Body of pancreas (tissue), 4 donors: ENCODE measurements at regions not wholly inside any gene's neighbourhood (a gene's known extent, or its start where the extent isn't known, plus 50 kb on each side); places are given as distances from the start of the nearest gene placed in this dataset.

Experiments
- ATAC-seq: fragments of 150-250 bp; one replicate; pipeline ENCODE4 v1.9.1; 2016
- DNase-seq, 4 donors: peaks; one replicate each; pipeline ENCODE4 v3.0.0-alpha.2; 2019
- H3K27ac ChIP-seq, 4 donors: fragments of 200-600 bp; sonication (generic); 1 replicate in 3 of 4; 2 replicates in 1 of 4; pipeline versions ENCODE4 v1.5.1 to v1.6.1; 2016 to 2019; ENCODE audit warnings: mild to moderate bottlenecking in 1 of 4, mixed read lengths in 1 of 4, moderate library complexity in 1 of 4
- H3K27me3 ChIP-seq, 2 donors: fragments of 200-600 bp; sonication (generic); one replicate each; pipeline ENCODE4 v1.6.0; 2016; ENCODE audit warnings: mild to moderate bottlenecking in 1 of 2
- H3K36me3 ChIP-seq, 2 donors: fragments of 200-600 bp; sonication (generic); replicated peaks in 1 of 2; 2 replicates each; pipeline ENCODE4 v1.5.1; 2016; ENCODE audit warnings: low read depth in 2 of 2; ENCODE audit not compliant: insufficient read depth in 1 of 2
- H3K4me1 ChIP-seq: fragments of 200-600 bp; sonication (generic); one replicate; pipeline ENCODE4 v1.6.0; 2016
- H3K4me3 ChIP-seq, 2 donors: fragments of 200-600 bp; sonication (generic); 1 replicate in 1 of 2; 2 replicates in 1 of 2; pipeline ENCODE4 v1.5.1; 2016 to 2019
- H3K9me3 ChIP-seq, 3 donors: fragments of 200-600 bp; sonication (generic); 1 replicate in 2 of 3; 2 replicates in 1 of 3; pipeline ENCODE4 v1.5.1; 2016
- POLR2A ChIP-seq, 3 donors: fragments of 450-650 bp; IDR thresholded peaks; one replicate each; pipeline ENCODE4 v1.6.1; 2016; ENCODE audit warnings: antibody characterized with exemption in 3 of 3, mild to moderate bottlenecking in 2 of 3
- WGBS, 2 donors: methylation state at CpG; one replicate each; pipeline ENCODE4 v1.1.5; 2017; 5-methylcytosine and 5-hydroxymethylcytosine counted together
- intact Hi-C: fragments of 100-400 bp; cut with DNase I; formaldehyde crosslinking; loops from one replicate; pipeline ENCODE4 v1.15.1; 2023
- TF ChIP-seq, protein P1 (sequence below), 7 experiments: fragments of 450-650 bp in 4 of 7; fragments of 200-600 bp in 3 of 7; sonication (generic) in 3 of 7; IDR thresholded peaks; one replicate each; pipeline ENCODE4 v1.5.1; 2016 to 2019; ENCODE audit warnings: antibody characterized with exemption in 7 of 7

DNA sequence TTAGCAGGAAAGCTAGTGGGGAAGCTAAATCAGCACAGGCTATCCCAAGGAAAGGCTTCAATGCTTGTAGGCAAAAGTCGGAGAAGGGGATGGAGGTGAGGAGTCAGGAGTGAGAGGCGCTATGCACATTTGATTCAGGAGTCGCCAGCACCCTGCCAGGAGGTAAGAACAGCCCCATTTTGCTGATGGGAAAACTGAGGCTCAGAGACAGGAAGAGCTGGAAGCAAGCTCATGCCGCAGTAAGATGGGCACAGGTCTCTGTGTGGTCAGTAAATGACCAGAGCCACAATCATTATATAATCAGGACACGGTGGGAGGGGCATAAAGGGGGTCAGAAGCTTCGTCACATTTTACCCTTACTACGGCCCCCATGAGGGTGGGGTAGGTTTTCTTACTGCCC, 504.4 kb downstream of the MN1 start:
- DNase-seq = no peak
- no peak for TF ChIP-seq POLR2A (IDR thresholded peaks at IDR 0.05)
- TF ChIP-seq, protein P1, sequence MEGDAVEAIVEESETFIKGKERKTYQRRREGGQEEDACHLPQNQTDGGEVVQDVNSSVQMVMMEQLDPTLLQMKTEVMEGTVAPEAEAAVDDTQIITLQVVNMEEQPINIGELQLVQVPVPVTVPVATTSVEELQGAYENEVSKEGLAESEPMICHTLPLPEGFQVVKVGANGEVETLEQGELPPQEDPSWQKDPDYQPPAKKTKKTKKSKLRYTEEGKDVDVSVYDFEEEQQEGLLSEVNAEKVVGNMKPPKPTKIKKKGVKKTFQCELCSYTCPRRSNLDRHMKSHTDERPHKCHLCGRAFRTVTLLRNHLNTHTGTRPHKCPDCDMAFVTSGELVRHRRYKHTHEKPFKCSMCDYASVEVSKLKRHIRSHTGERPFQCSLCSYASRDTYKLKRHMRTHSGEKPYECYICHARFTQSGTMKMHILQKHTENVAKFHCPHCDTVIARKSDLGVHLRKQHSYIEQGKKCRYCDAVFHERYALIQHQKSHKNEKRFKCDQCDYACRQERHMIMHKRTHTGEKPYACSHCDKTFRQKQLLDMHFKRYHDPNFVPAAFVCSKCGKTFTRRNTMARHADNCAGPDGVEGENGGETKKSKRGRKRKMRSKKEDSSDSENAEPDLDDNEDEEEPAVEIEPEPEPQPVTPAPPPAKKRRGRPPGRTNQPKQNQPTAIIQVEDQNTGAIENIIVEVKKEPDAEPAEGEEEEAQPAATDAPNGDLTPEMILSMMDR (IDR thresholded peaks at IDR 0.05) = no peak
- intact Hi-C loops = no loop called here
- no peaks in the 10 kb centered on the region for H3K36me3 ChIP-seq
- H3K27ac ChIP-seq = no peak overlapping the region
- no peaks in the 10 kb centered on the region for H3K27me3 ChIP-seq
- H3K4me3 ChIP-seq = no peak overlapping the region
- no peaks in the 10 kb centered on the region for H3K4me1 ChIP-seq
- WGBS, 2 donors = 66 to 69% methylated on average over 7 of the region's 7 CpGs
- ATAC-seq = no peak
- no peaks in the 10 kb centered on the region for H3K9me3 ChIP-seq

DNA sequence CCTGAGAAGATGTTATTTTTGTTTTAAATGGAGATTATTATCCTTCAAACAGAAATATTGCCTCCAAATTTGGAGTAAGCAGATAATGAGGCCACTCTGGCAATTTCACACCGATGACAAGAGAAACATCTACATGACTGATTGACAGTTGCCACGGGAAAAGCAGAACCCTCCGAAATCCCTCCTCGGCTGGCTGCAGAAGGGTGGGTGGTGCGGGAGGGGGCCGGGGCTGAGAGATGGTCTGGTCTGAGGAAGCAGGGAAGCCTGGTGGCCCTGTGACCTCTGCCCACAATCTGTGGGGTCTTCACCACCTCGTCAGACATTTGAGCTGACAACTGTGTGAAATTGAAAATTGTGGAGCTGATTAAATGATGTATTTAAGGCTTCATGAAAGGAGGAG, 503.2 kb downstream of the MN1 start:
- TF ChIP-seq, protein P1 (IDR thresholded peaks at IDR 0.05) = no peak
- no peak for TF ChIP-seq POLR2A (IDR thresholded peaks at IDR 0.05)
- Histone ChIP-seq H3K36me3 (no peaks in the 10 kb centered on the region), H3K9me3 (no peaks in the 10 kb centered on the region), H3K4me1 (no peaks in the 10 kb centered on the region), H3K27ac (no peak overlapping the region), H3K4me3 (no peak overlapping the region), H3K27me3 (no peaks in the 10 kb centered on the region)
- ATAC-seq (no peak), DNase-seq (no peak)
- 28 to 30% methylated on average over 7 of the region's 7 CpGs for WGBS, 2 donors
- intact Hi-C loops = no loop called here

DNA sequence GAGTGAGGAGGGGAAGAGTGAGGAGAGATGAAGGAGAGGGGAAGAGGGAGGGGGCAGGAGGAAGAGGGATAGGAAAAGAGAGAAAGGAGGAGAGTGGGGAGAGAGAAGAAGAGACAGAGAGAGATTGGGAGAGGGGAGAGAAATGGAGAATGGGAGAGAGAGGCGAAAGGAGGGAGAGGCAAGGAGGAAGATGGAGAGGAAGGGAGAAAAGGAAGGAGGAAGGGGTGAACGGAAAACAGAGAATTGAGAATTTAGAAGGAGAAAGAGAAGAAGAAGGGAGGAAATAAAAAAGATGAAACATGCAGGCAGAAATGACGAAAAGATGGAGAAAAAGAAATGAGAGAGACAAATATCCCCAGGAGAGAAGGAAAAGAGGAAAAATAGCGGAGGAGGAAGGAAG, 502.8 kb downstream of the MN1 start:
- WGBS, 2 donors = 48 to 58% methylated on average over 4 of the region's 4 CpGs
- no peaks in the 10 kb centered on the region for H3K36me3 ChIP-seq
- no peak for TF ChIP-seq POLR2A (IDR thresholded peaks at IDR 0.05)
- TF ChIP-seq, protein P1 (IDR thresholded peaks at IDR 0.05) = no peak
- no peak overlapping the region for H3K27ac ChIP-seq
- ATAC-seq (no peak), DNase-seq (no peak)
- no peaks in the 10 kb centered on the region for H3K27me3 ChIP-seq
- H3K9me3 ChIP-seq = no peaks in the 10 kb centered on the region
- no peak overlapping the region for H3K4me3 ChIP-seq
- H3K4me1 ChIP-seq = no peaks in the 10 kb centered on the region
- intact Hi-C loops = no loop called here

DNA sequence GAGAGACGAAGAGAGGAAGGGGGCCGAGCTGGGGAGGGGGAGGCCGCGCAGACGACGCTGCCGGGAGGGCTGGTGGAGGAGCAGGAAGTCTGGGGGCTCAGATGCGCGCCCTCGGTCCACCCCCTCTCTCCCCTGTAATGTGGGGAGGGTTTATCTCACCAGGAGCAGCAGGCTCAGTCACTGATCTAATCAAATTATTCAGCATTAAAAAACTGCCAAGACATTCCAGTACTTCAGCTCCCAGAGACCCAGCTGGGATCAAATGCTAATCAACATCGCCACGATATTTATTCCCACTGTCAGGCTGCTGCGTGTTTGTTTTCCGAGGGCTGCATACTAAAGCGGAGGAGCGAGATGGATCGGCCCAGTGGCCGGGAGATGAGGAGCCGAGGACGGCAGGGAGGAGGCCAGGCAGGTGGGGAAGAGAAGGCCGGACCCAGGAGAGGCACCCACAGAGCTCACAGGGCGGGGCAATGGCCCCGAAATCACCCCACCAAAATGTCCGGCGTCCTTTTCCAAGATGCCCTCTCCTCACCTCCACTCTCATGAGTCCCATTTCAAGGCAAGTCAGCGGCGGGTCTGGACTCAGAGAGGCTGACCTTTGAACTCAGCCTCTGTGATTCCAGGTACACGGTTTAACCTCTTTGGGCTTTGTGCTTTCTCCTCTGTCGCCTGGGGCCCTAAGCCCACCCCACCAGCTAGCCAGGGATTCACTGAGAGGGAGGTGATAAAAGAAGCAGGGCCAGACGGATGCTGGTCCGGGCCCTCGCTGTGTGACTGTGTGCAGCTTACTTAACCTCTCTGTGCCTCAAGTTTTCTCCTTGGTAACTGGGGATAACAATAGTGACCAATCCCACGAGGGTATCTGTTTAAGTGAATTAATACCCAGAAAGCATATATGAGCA, 502.1 kb downstream of the MN1 start:
- DNase-seq (no peak), ATAC-seq (no peak)
- no peak overlapping the region for H3K4me3 ChIP-seq
- H3K27ac ChIP-seq = no peak overlapping the region
- intact Hi-C loops = no loop called here
- no peaks in the 10 kb centered on the region for H3K9me3 ChIP-seq
- no peaks in the 10 kb centered on the region for H3K4me1 ChIP-seq
- no peak for TF ChIP-seq POLR2A (IDR thresholded peaks at IDR 0.05)
- TF ChIP-seq, protein P1 (IDR thresholded peaks at IDR 0.05) = no peak
- H3K27me3 ChIP-seq = no peaks in the 10 kb centered on the region
- WGBS, 2 donors = 32 to 38% methylated on average over 33 of the region's 33 CpGs
- no peaks in the 10 kb centered on the region for H3K36me3 ChIP-seq
